K562 (cell line): ENCODE measurements at regions not wholly inside any gene's neighbourhood (a gene's known extent, or its start where the extent isn't known, plus 50 kb on each side); places are given as distances from the start of the nearest gene placed in this dataset.

Source experiments
- ATAC-seq: fragments of 200-7000 bp; cut with Tn5 transposase; 3 replicates; pipeline ENCODE4 v1.9.1; 2020; ENCODE audit warnings: moderate library complexity
- BruUV-seq: library from RNA; stranded (reverse); fragments of 400-500 nt; replicated peaks from 2 replicates; lab custom pipeline; 2021; lab: Mats Ljungman, UMichigan
- CTCF ChIA-PET: fragments of 300-600 bp; formaldehyde crosslinking; extraction: SDS; loops from one replicate; lab custom pipeline; 2021; ENCODE audit warnings: low intra/inter-chr PET ratio; lab: Yijun Ruan, JAX
- POLR2A ChIA-PET: fragments of 300-600, 350-650 bp; sonication (Branson Sonifier 250); formaldehyde crosslinking; extraction: SDS; loops from one replicate; lab custom pipeline; 2021; ENCODE audit warnings: antibody characterized with exemption, inconsistent platforms; lab: Yijun Ruan, JAX
- DNase-seq, 4 experiments: peaks; one replicate each; pipeline versions ENCODE4 v3.0.0 to v3.0.0-alpha.2; 2011 to 2018; ENCODE audit warnings: low spot score in 3 of 4, mixed read lengths in 3 of 4; ENCODE audit errors: extremely low read depth in 1 of 4
- FAIRE-seq: peaks from 2 replicates; lab custom pipeline; 2011; peaks lifted over from hg19 to GRCh38; lab: Jason Lieb, UNC
- H2AFZ ChIP-seq: 2 replicates; pipeline ENCODE4 v1.6.0; 2011; ENCODE audit warnings: low read depth, low read length, control low read depth, inconsistent platforms
- H3K27ac ChIP-seq: fragments of 200-600 bp; 3 replicates; pipeline ENCODE4 v1.8.0; 2011; ENCODE audit warnings: low read depth, mild to moderate bottlenecking, control low read depth, inconsistent platforms, low read length, moderate library complexity, mixed read lengths; ENCODE audit errors: extremely low read depth
- H3K27me3 ChIP-seq, 2 experiments: fragments of 300-600 bp in 1 of 2; 2 replicates in 1 of 2; 3 replicates in 1 of 2; pipeline versions ENCODE4 v1.6.0 to v1.8.0; 2011; ENCODE audit warnings: inconsistent platforms in 2 of 2, low read length in 2 of 2, mild to moderate bottlenecking in 1 of 2, mixed read lengths in 1 of 2, moderate library complexity in 1 of 2; ENCODE audit not compliant: control insufficient read depth in 2 of 2, insufficient read depth in 2 of 2
- H3K36me3 ChIP-seq: fragments of 300-600 bp; 3 replicates; pipeline ENCODE4 v1.8.0; 2011; ENCODE audit warnings: mild to moderate bottlenecking, low read length, inconsistent platforms; ENCODE audit not compliant: control insufficient read depth, insufficient read depth
- H3K4me1 ChIP-seq, 2 experiments: fragments of 200-600 bp in 1 of 2; replicated peaks in 1 of 2; 2 replicates in 1 of 2; 3 replicates in 1 of 2; pipeline versions ENCODE4 v1.5.1 to v1.8.0; 2011; ENCODE audit warnings: inconsistent platforms in 2 of 2, low read length in 2 of 2, mild to moderate bottlenecking in 1 of 2, mixed read lengths in 1 of 2, moderate library complexity in 1 of 2; ENCODE audit not compliant: control insufficient read depth in 2 of 2, insufficient read depth in 2 of 2
- H3K4me2 ChIP-seq: 2 replicates; pipeline ENCODE4 v1.6.1; 2011; ENCODE audit warnings: low read length, control low read depth, inconsistent platforms, mixed read lengths; ENCODE audit not compliant: insufficient read depth
- H3K4me3 ChIP-seq: fragments of 200-600 bp; sonication (generic), shearing (Covaris generic); 2 replicates; pipeline ENCODE4 v1.5.1; 2016; ENCODE audit warnings: control low read depth, inconsistent platforms
- H3K79me2 ChIP-seq: fragments of 200-600 bp; 3 replicates; pipeline ENCODE4 v1.8.0; 2011; ENCODE audit warnings: low read length, inconsistent platforms; ENCODE audit not compliant: control insufficient read depth, insufficient read depth
- H3K9ac ChIP-seq, 2 experiments: 2 replicates each; pipeline versions ENCODE4 v1.6.0 to v1.6.1; 2011; ENCODE audit warnings: low read depth in 2 of 2, low read length in 2 of 2, control low read depth in 1 of 2, inconsistent platforms in 1 of 2, mild to moderate bottlenecking in 1 of 2, mixed read lengths in 1 of 2; ENCODE audit not compliant: insufficient read depth in 1 of 2
- H3K9me1 ChIP-seq: one replicate; pipeline ENCODE4 v1.6.0; 2011; ENCODE audit warnings: inconsistent platforms, mild to moderate bottlenecking, low read length, moderate library complexity; ENCODE audit not compliant: control insufficient read depth, insufficient read depth
- H3K9me3 ChIP-seq: replicated peaks from 2 replicates; pipeline ENCODE4 v1.5.1; 2011; ENCODE audit warnings: low read depth, low read length, inconsistent platforms; ENCODE audit not compliant: control insufficient read depth, insufficient read depth
- H4K20me1 ChIP-seq: replicated peaks from 2 replicates; pipeline ENCODE4 v1.6.1; 2011; ENCODE audit warnings: low read length, inconsistent platforms, mixed read lengths; ENCODE audit not compliant: control insufficient read depth, insufficient read depth
- AFF4 ChIP-seq: sonication (generic); formaldehyde crosslinking; IDR thresholded peaks from 2 replicates; pipeline ENCODE4 v1.8.0; 2023; ENCODE audit warnings: mild to moderate bottlenecking, missing genetic modification reagents
- ELF1 ChIP-seq: fragments of 200-800 bp; sonication (Bioruptor generic); IDR thresholded peaks from 2 replicates; pipeline ENCODE4 v1.6.1; 2016; ENCODE audit warnings: missing genetic modification characterization, missing compliant biosample characterization
- HLTF ChIP-seq: fragments of 450-650 bp; IDR thresholded peaks from 2 replicates; pipeline ENCODE4 v1.6.1; 2016
- ID3 ChIP-seq, 2 experiments: fragments of 250-450 bp in 1 of 2; fragments of 450-650 bp in 1 of 2; sonication (Bioruptor Pico) in 1 of 2; IDR thresholded peaks; 2 replicates each; pipeline versions ENCODE4 v1.6.1 to v1.8.0; 2016 to 2021; ENCODE audit warnings: mild to moderate bottlenecking in 2 of 2, moderate library complexity in 2 of 2, missing compliant biosample characterization in 1 of 2, missing genetic modification characterization in 1 of 2
- MYNN ChIP-seq, 2 experiments: sonication (generic); formaldehyde crosslinking in 1 of 2; IDR thresholded peaks; 2 replicates each; pipeline versions ENCODE4 v1.5.0 to v1.6.1; 2016 to 2020; ENCODE audit warnings: antibody characterized with exemption in 1 of 2, missing genetic modification reagents in 1 of 2
- SMARCA4 ChIP-seq: fragments of 450-650 bp; IDR thresholded peaks from 2 replicates; pipeline ENCODE4 v1.6.1; 2016
- ZNF639 ChIP-seq, 2 experiments: fragments of 200-800 bp in 1 of 2; sonication (Bioruptor generic) in 1 of 2; sonication (generic) in 1 of 2; formaldehyde crosslinking in 1 of 2; IDR thresholded peaks in 1 of 2; conservative IDR thresholded peaks in 1 of 2; 2 replicates each; pipeline versions ENCODE4 v1.5.0 to v1.6.1; 2016 to 2020; ENCODE audit warnings: missing compliant biosample characterization in 1 of 2, missing genetic modification characterization in 1 of 2, missing genetic modification reagents in 1 of 2
- ZNF780A ChIP-seq: fragments of 250-450 bp; sonication (Bioruptor Pico); IDR thresholded peaks from 2 replicates; pipeline ENCODE4 v1.5.0; 2021; ENCODE audit warnings: mild to moderate bottlenecking
- WGBS: fragments of 100-300 bp; shearing (Covaris generic); methylation state at CpG from one replicate; pipeline ENCODE4 v1.1.6; 2016; ENCODE audit warnings: low coverage, mixed read lengths; ENCODE audit not compliant: insufficient coverage; ENCODE audit errors: missing lambda C conversion rate; 5-methylcytosine and 5-hydroxymethylcytosine counted together
- in situ Hi-C: fragments of 300-500 bp; cut with MboI; formaldehyde crosslinking; loops from 4 replicates; pipeline ENCODE4 v1.15.0; 2018; ENCODE audit warnings: inconsistent platforms, mixed read lengths
- intact Hi-C: fragments of 100-400 bp; cut with micrococcal nuclease; formaldehyde crosslinking; loops from 2 replicates; pipeline ENCODE4 v1.14.2; 2022

- Histone ChIP-seq H3K4me2 (no peak overlapping the region), H3K27me3 (no peaks in the 10 kb centered on the region), H3K4me3 (no peak overlapping the region), H3K9me3 (no peaks in the 10 kb centered on the region), H2AFZ (no peak overlapping the region), H3K36me3 (no peaks in the 10 kb centered on the region), H3K4me1 (no peaks in the 10 kb centered on the region), H4K20me1 (no peaks in the 10 kb centered on the region), H3K79me2 (no peaks in the 10 kb centered on the region), H3K27ac (no peak overlapping the region), H3K9ac (no peak overlapping the region), H3K9me1 (no peaks in the 10 kb centered on the region)
- in situ Hi-C loops: no loop called here
- no peak for DNase-seq
- CTCF ChIA-PET: no interaction called here
- POLR2A ChIA-PET: no interaction called here
- 3% methylated on average over 11 of the region's 12 CpGs for WGBS
- no peak for FAIRE-seq
- no TSS peak for BruUV-seq
- intact Hi-C loops: no loop called here
- no peak for ATAC-seq
- TF ChIP-seq MYNN (IDR thresholded peaks at IDR 0.05) (no peak), MYNN (CRISPR knock-in tag; IDR thresholded peaks at IDR 0.05) (no peak)
These were observed 129.6 kb upstream of the CNTLN start for GRCh38 chr9:17005056-17005823.

GRCh38 chr9:17004500-17004899 lies 130.3 kb upstream of the CNTLN start:
- H3K36me3 ChIP-seq: no peaks in the 10 kb centered on the region
- H3K9me3 ChIP-seq: no peaks in the 10 kb centered on the region
- no peak for ATAC-seq
- no peaks in the 10 kb centered on the region for H4K20me1 ChIP-seq
- no peaks in the 10 kb centered on the region for H3K79me2 ChIP-seq
- no peaks in the 10 kb centered on the region for H3K27me3 ChIP-seq
- in situ Hi-C loops (no loop called here), intact Hi-C loops (no loop called here)
- FAIRE-seq: no peak
- POLR2A ChIA-PET: no interaction called here
- H3K9ac ChIP-seq: no peak overlapping the region
- H3K9me1 ChIP-seq: no peaks in the 10 kb centered on the region
- 0% methylated on average over 4 of the region's 5 CpGs for WGBS
- H3K27ac ChIP-seq: no peak overlapping the region
- H3K4me1 ChIP-seq: no peaks in the 10 kb centered on the region
- no peak for DNase-seq
- BruUV-seq: no TSS peak
- no peak overlapping the region for H3K4me3 ChIP-seq
- no peak overlapping the region for H3K4me2 ChIP-seq
- CTCF ChIA-PET: no interaction called here
- no peak overlapping the region for H2AFZ ChIP-seq
- TF ChIP-seq ZNF780A: no peak
- TF ChIP-seq ELF1 (tag): no peak
- TF ChIP-seq HLTF: no peak
- no peak for TF ChIP-seq SMARCA4
- no peak for TF ChIP-seq AFF4 (CRISPR knock-in tag)
- no peak for TF ChIP-seq ZNF639 (CRISPR knock-in tag; conservative IDR thresholded peaks at IDR 0.05 in 1 of 2, IDR thresholded peaks at IDR 0.05 in 1 of 2)
- TF ChIP-seq ID3 (CRISPR knock-in tag; IDR thresholded peaks at IDR 0.05): no peak
- TF ChIP-seq ID3 (tag; IDR thresholded peaks at IDR 0.05): no peak
